Loucy (cell line): ENCODE measurements at regions not wholly inside any gene's neighbourhood (a gene's known extent, or its start where the extent isn't known, plus 50 kb on each side); places are given as distances from the start of the nearest gene placed in this dataset.
A peak's percentile ranks its signal among the peaks of the same experiment; 100 is the strongest.
"Not testable (repeated sequence)": the region's sequence is repeated elsewhere in the genome, so short reads cannot be mapped to it uniquely, and the experiment has no call there.

Experiments
- H2AFZ ChIP-seq: fragments of 200-600 bp; sonication (generic); 2 replicates; pipeline ENCODE4 v1.6.0; 2016; ENCODE audit warnings: antibody characterized with exemption, mild to moderate bottlenecking, low read length, moderate library complexity
- H3F3A ChIP-seq: fragments of 200-600 bp; 2 replicates; pipeline ENCODE4 v1.6.0; 2016; ENCODE audit warnings: antibody characterized with exemption, low read depth, mild to moderate bottlenecking
- H3K27me3 ChIP-seq: fragments of 200-600 bp; sonication (generic); 2 replicates; pipeline ENCODE4 v1.6.1; 2014; ENCODE audit warnings: low read length, mild to moderate bottlenecking; ENCODE audit not compliant: insufficient read depth, poor library complexity, severe bottlenecking
- H3K36me3 ChIP-seq: fragments of 200-600 bp; sonication (generic); 2 replicates; pipeline ENCODE4 v1.6.1; 2016; ENCODE audit warnings: low read length; ENCODE audit not compliant: insufficient read depth
- H3K4me1 ChIP-seq: fragments of 200-600 bp; sonication (generic); 2 replicates; pipeline ENCODE4 v1.5.1; 2014; ENCODE audit warnings: low read length, mild to moderate bottlenecking; ENCODE audit not compliant: insufficient read depth, poor library complexity, severe bottlenecking
- H3K4me2 ChIP-seq: fragments of 200-600 bp; sonication (generic); 2 replicates; pipeline ENCODE4 v1.6.0; 2014; ENCODE audit warnings: antibody characterized with exemption, low read length, low read depth, mild to moderate bottlenecking; ENCODE audit not compliant: poor library complexity, severe bottlenecking
- H3K4me3 ChIP-seq: fragments of 200-600 bp; sonication (generic); 2 replicates; pipeline ENCODE4 v1.5.1; 2014; ENCODE audit warnings: low read length, mild to moderate bottlenecking, mixed read lengths; ENCODE audit not compliant: poor library complexity, severe bottlenecking
- H3K79me2 ChIP-seq: fragments of 200-600 bp; sonication (generic); 2 replicates; pipeline ENCODE4 v1.6.1; 2014; ENCODE audit warnings: low read length; ENCODE audit not compliant: insufficient read depth
- H3K9ac ChIP-seq: fragments of 200-600 bp; sonication (generic); 2 replicates; pipeline ENCODE4 v1.6.0; 2014; ENCODE audit warnings: mild to moderate bottlenecking, low read depth, low read length, moderate library complexity; ENCODE audit not compliant: poor library complexity, severe bottlenecking
- H3K9me2 ChIP-seq: fragments of 200-600 bp; sonication (generic); replicated peaks from 2 replicates; pipeline ENCODE4 v1.6.1; 2016; ENCODE audit warnings: low read depth, low read length, mixed read lengths
- H3K9me3 ChIP-seq: fragments of 200-600 bp; sonication (generic); 2 replicates; pipeline ENCODE4 v1.6.1; 2014; ENCODE audit warnings: mild to moderate bottlenecking, antibody characterized with exemption, low read length, low read depth; ENCODE audit not compliant: insufficient read depth
- H4K20me1 ChIP-seq: fragments of 200-600 bp; sonication (generic); 2 replicates; pipeline ENCODE4 v1.6.0; 2014; ENCODE audit warnings: antibody characterized with exemption, low read length, mild to moderate bottlenecking; ENCODE audit not compliant: insufficient read depth, poor library complexity, severe bottlenecking
- CTCF ChIP-seq: fragments of 200-600 bp; sonication (generic); conservative IDR thresholded peaks from 2 replicates; pipeline ENCODE4 v1.5.1; 2014; ENCODE audit warnings: mild to moderate bottlenecking, antibody characterized with exemption, low read length
- EZH2phosphoT487 ChIP-seq: fragments of 200-600 bp; IDR thresholded peaks from 2 replicates; pipeline ENCODE4 v1.6.1; 2018; ENCODE audit warnings: antibody characterized with exemption, mild to moderate bottlenecking, moderate library complexity, borderline replicate concordance

- Histone ChIP-seq H3K4me2 (peak overlapping the region; percentile 0), H3K9ac (no peak overlapping the region), H3K4me3 (no peak overlapping the region), H3K9me3 (no peaks in the 10 kb centered on the region), H4K20me1 (no peaks in the 10 kb centered on the region), H3K4me1 (peaks cover 29% of the 10 kb centered on the region), H3K79me2 (no peaks in the 10 kb centered on the region), H3K36me3 (no peaks in the 10 kb centered on the region), H3F3A (no peaks in the 10 kb centered on the region; the same call in 1 of the 2 replicates), H2AFZ (peak overlapping the region; percentile 69), H3K27me3 (no peaks in the 10 kb centered on the region), H3K9me2 (no peaks in the 10 kb centered on the region)
- TF ChIP-seq EZH2phosphoT487: no peak
- no peak for TF ChIP-seq CTCF
Observed at GRCh38 chr20:53856300-53857295, 213.8 kb downstream of the BCAS1 start.

GRCh38 chr20:53855733-53856132 lies 214.7 kb downstream of the BCAS1 start:
- no peak overlapping the region for H3K9ac ChIP-seq
- peak overlapping the region; percentile 69 for H2AFZ ChIP-seq
- H3K9me3 ChIP-seq: no peaks in the 10 kb centered on the region
- H3K36me3 ChIP-seq: no peaks in the 10 kb centered on the region
- no peaks in the 10 kb centered on the region for H4K20me1 ChIP-seq
- H3K4me2 ChIP-seq: peak overlapping the region; percentile 0
- no peaks in the 10 kb centered on the region for H3K9me2 ChIP-seq
- no peaks in the 10 kb centered on the region for H3K27me3 ChIP-seq
- TF ChIP-seq CTCF: no peak
- TF ChIP-seq EZH2phosphoT487: no peak
- H3K79me2 ChIP-seq: no peaks in the 10 kb centered on the region
- no peak overlapping the region for H3K4me3 ChIP-seq
- H3K4me1 ChIP-seq: peaks cover 30% of the 10 kb centered on the region
- no peaks in the 10 kb centered on the region; the same call in 1 of the 2 replicates for H3F3A ChIP-seq

- not testable (repeated sequence) for H3F3A ChIP-seq, H3K4me2 ChIP-seq
Observed at GRCh38 chr20:53854609-53854926, 215.8 kb downstream of the BCAS1 start.

More at GRCh38 chr20:53854609-53854926, 215.8 kb downstream of the BCAS1 start:
- H3K27me3 ChIP-seq, H3K36me3 ChIP-seq, H3K79me2 ChIP-seq, H3K9ac ChIP-seq, H4K20me1 ChIP-seq, H3K9me2 ChIP-seq, H3K9me3 ChIP-seq, H3K4me3 ChIP-seq, H2AFZ ChIP-seq: not testable (repeated sequence)
- H3K4me1 ChIP-seq: peaks cover 30% of the 10 kb centered on the region
